PC-9 (cell line): ENCODE measurements at regions not wholly inside any gene's neighbourhood (a gene's known extent, or its start where the extent isn't known, plus 50 kb on each side); places are given as distances from the start of the nearest gene placed in this dataset.

Experiments used
- BruUV-seq: library from RNA; stranded (reverse); fragments of 400-500 nt; replicated peaks from 2 replicates; lab custom pipeline; 2021; lab: Mats Ljungman, UMichigan
- CTCF ChIA-PET: fragments of 300-600 bp; sonication (Branson Sonifier 250); formaldehyde crosslinking; loops from one replicate; lab custom pipeline; 2022; ENCODE audit warnings: antibody characterized with exemption; lab: Charles Lee
- POLR2A ChIA-PET: fragments of 300-600 bp; sonication (Branson Sonifier 250); formaldehyde crosslinking; loops from one replicate; lab custom pipeline; 2022; ENCODE audit warnings: antibody characterized with exemption; ENCODE audit not compliant: unreplicated experiment; lab: Charles Lee
- DNase-seq, 2 experiments: peaks; one replicate each; pipeline versions ENCODE4 v3.0.0 to v3.0.0-alpha.2; 2015 to 2022; ENCODE audit warnings: mixed read lengths in 1 of 2
- H2AFZ ChIP-seq: fragments of 200-600 bp; sonication (generic); 2 replicates; pipeline ENCODE4 v1.8.1; 2017; ENCODE audit warnings: antibody characterized with exemption
- H3F3A ChIP-seq: fragments of 200-600 bp; sonication (generic); 2 replicates; pipeline ENCODE4 v1.8.1; 2017; ENCODE audit warnings: antibody characterized with exemption, mild to moderate bottlenecking, low read depth; ENCODE audit not compliant: insufficient read depth
- H3K27ac ChIP-seq: fragments of 200-600 bp; sonication (generic); 2 replicates; pipeline ENCODE4 v1.6.1; 2016; ENCODE audit warnings: mixed run types
- H3K27me3 ChIP-seq: fragments of 200-600 bp; sonication (generic); 2 replicates; pipeline ENCODE4 v1.6.1; 2016; ENCODE audit warnings: low read depth, mixed run types; ENCODE audit not compliant: insufficient read depth
- H3K36me3 ChIP-seq: fragments of 200-600 bp; sonication (generic); 2 replicates; pipeline ENCODE4 v1.6.1; 2016; ENCODE audit warnings: low read depth, mixed run types
- H3K4me1 ChIP-seq: fragments of 200-600 bp; sonication (generic); replicated peaks from 2 replicates; pipeline ENCODE4 v1.6.1; 2016; ENCODE audit warnings: mixed run types; ENCODE audit not compliant: insufficient read depth
- H3K4me2 ChIP-seq: fragments of 200-600 bp; sonication (generic); 2 replicates; pipeline ENCODE4 v1.6.1; 2017; ENCODE audit warnings: mixed run types
- H3K4me3 ChIP-seq: fragments of 200-600 bp; sonication (generic); 2 replicates; pipeline ENCODE4 v1.6.1; 2016; ENCODE audit warnings: mixed run types
- H3K79me2 ChIP-seq: fragments of 200-600 bp; sonication (generic); 2 replicates; pipeline ENCODE4 v1.6.1; 2017; ENCODE audit warnings: low read depth, mixed run types
- H3K9me2 ChIP-seq: fragments of 200-600 bp; sonication (generic); 2 replicates; pipeline ENCODE4 v1.8.1; 2017; ENCODE audit warnings: mild to moderate bottlenecking; ENCODE audit not compliant: insufficient read depth
- H3K9me3 ChIP-seq: fragments of 200-600 bp; sonication (generic); 2 replicates; pipeline ENCODE4 v1.8.1; 2016; ENCODE audit warnings: low read depth; ENCODE audit not compliant: insufficient read depth
- H4K20me1 ChIP-seq: fragments of 200-600 bp; sonication (generic); 2 replicates; pipeline ENCODE4 v1.8.1; 2017; ENCODE audit not compliant: insufficient read depth
- CTCF ChIP-seq: fragments of 200-600 bp; sonication (generic); conservative IDR thresholded peaks from 2 replicates; pipeline ENCODE4 v1.6.1; 2017; ENCODE audit warnings: mixed run types, antibody characterized with exemption, mild to moderate bottlenecking, moderate library complexity
- EZH2 ChIP-seq: fragments of 200-600 bp; sonication (generic); IDR thresholded peaks from 2 replicates; pipeline ENCODE4 v1.8.0; 2017; ENCODE audit warnings: antibody characterized with exemption, low read depth
- intact Hi-C: fragments of 100-400 bp; cut with micrococcal nuclease; formaldehyde crosslinking; loops from one replicate; pipeline ENCODE4 v1.10.0; 2022; ENCODE audit not compliant: unreplicated experiment

- H3K4me2 ChIP-seq = no peak overlapping the region
- no peaks in the 10 kb centered on the region for H3F3A ChIP-seq
- intact Hi-C loops = no loop called here
- no peak for DNase-seq
- no peak overlapping the region for H3K4me3 ChIP-seq
- H3K4me1 ChIP-seq = no peaks in the 10 kb centered on the region
- no peaks in the 10 kb centered on the region for H3K36me3 ChIP-seq
- CTCF ChIA-PET = interaction anchor here (0.6 kb wide), 1 partner anchor 531 kb away, joined by 4 read pairs; no protein-coding TSS in a partner anchor
- no TSS peak for BruUV-seq
- no peak for TF ChIP-seq EZH2
- TF ChIP-seq CTCF = no peak
- POLR2A ChIA-PET = interaction anchor here (0.7 kb wide), 1 partner anchor 318 kb away, joined by 5 read pairs; no protein-coding TSS in a partner anchor
- H4K20me1 ChIP-seq = no peaks in the 10 kb centered on the region
- H3K27ac ChIP-seq = no peak overlapping the region
- H3K9me3 ChIP-seq = no peaks in the 10 kb centered on the region; the same call in 1 of the 2 replicates
- no peak overlapping the region for H2AFZ ChIP-seq
- H3K27me3 ChIP-seq = no peaks in the 10 kb centered on the region
- no peaks in the 10 kb centered on the region for H3K79me2 ChIP-seq
- H3K9me2 ChIP-seq = no peaks in the 10 kb centered on the region
Observed at GRCh38 chr1:82491301-82492048, 690.7 kb downstream of the ADGRL2 start.

GRCh38 chr1:82487778-82488177 lies 687.0 kb downstream of the ADGRL2 start:
- H3K9me2 ChIP-seq = no peaks in the 10 kb centered on the region
- H3K27ac ChIP-seq = no peak overlapping the region
- no peaks in the 10 kb centered on the region for H3K79me2 ChIP-seq
- TF ChIP-seq EZH2 (no peak), CTCF (no peak)
- H3F3A ChIP-seq = no peaks in the 10 kb centered on the region
- no TSS peak for BruUV-seq
- H3K9me3 ChIP-seq = no peaks in the 10 kb centered on the region; the same call in 1 of the 2 replicates
- no peaks in the 10 kb centered on the region for H4K20me1 ChIP-seq
- DNase-seq = no peak
- no peak overlapping the region for H3K4me2 ChIP-seq
- intact Hi-C loops = no loop called here
- no peak overlapping the region for H2AFZ ChIP-seq
- H3K36me3 ChIP-seq = no peaks in the 10 kb centered on the region
- ChIA-PET CTCF (no interaction called here), POLR2A (no interaction called here)
- no peaks in the 10 kb centered on the region for H3K4me1 ChIP-seq
- H3K4me3 ChIP-seq = no peak overlapping the region
- H3K27me3 ChIP-seq = no peaks in the 10 kb centered on the region

GRCh38 chr1:82486969-82487368 lies 686.2 kb downstream of the ADGRL2 start:
- H4K20me1 ChIP-seq = no peaks in the 10 kb centered on the region
- no TSS peak for BruUV-seq

More at GRCh38 chr1:82486969-82487368, 686.2 kb downstream of the ADGRL2 start:
- H3K4me2 ChIP-seq = no peak overlapping the region
- POLR2A ChIA-PET = no interaction called here
- H2AFZ ChIP-seq = no peak overlapping the region
- intact Hi-C loops = no loop called here
- H3K4me3 ChIP-seq = no peak overlapping the region
- no peak overlapping the region for H3K27ac ChIP-seq
- H3K27me3 ChIP-seq = no peaks in the 10 kb centered on the region
- no peaks in the 10 kb centered on the region for H3K79me2 ChIP-seq
- TF ChIP-seq CTCF (no peak), EZH2 (no peak)
- no peaks in the 10 kb centered on the region for H3F3A ChIP-seq
- no peaks in the 10 kb centered on the region for H3K36me3 ChIP-seq
- no peaks in the 10 kb centered on the region; the same call in 1 of the 2 replicates for H3K9me3 ChIP-seq
- CTCF ChIA-PET = no interaction called here
- DNase-seq = no peak
- H3K9me2 ChIP-seq = no peaks in the 10 kb centered on the region
- H3K4me1 ChIP-seq = no peaks in the 10 kb centered on the region
